GM20000 (cell line): ENCODE measurements at regions not wholly inside any gene's neighbourhood (a gene's known extent, or its start where the extent isn't known, plus 50 kb on each side); places are given as distances from the start of the nearest gene placed in this dataset.

ENCODE experiments used
- DNase-seq: peaks from one replicate; pipeline ENCODE4 v3.0.0; 2012; ENCODE audit warnings: low spot score
- CTCF ChIP-seq: IDR thresholded peaks from 2 replicates; pipeline ENCODE4 v1.5.1; 2012; ENCODE audit warnings: mild to moderate bottlenecking, control low read depth; ENCODE audit errors: extremely low read depth, missing control alignments

DNA sequence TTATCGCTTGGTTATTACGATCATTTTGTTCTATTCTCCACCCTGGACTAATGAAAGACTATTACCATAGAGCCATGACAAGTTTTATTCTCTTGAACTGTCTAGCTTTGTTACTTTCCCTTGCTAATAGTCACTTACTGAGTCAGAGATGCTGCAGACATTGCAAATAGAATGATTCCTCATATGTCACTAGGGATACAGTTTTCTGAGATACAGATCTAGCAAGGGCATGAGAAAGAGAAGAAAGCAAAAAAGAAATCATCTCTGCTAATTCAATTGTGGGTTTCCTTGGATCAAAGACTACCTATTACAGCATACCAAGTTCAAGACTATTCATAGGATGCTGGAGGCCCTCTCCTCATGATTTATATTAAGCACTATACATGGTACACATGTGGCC, 204.3 kb downstream of the MBL2 start:
- TF ChIP-seq CTCF = no peak
- DNase-seq = no peak

GRCh38 chr10:52570490-52570889, 202.1 kb downstream of the MBL2 start:
- no peak for DNase-seq
- no peak for TF ChIP-seq CTCF

GRCh38 chr10:52571018-52571417, 201.6 kb downstream of the MBL2 start:
- no peak for TF ChIP-seq CTCF

DNA sequence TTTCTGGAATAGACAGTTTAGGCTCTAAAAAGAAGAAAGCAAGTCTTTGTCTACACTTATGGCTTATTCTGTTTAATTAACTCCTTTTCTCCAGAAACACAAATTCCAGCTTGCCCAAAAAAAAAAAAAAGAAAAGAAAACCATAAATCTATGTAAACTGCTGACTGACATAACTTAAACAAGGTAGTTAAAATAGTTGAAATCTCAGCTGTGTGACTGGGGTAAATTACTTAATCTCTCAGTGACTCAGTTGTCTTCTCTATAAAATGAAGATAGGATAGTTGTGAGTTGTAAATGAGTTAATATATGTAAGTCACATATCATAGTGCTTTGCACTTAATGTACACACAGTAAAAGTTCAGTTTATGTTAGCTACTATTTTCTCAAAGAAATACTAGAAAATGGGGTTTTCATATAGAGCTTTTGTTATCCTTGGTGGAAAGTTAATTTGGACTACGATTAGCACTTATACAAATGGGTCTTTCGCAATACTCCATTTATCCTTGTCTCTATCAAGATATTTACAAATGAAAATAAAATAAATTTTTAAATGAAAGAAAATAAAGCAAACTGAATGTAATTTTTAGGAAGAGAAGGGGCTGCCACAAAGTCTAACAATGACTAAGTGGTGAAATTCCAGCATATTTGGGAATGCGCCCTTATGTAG, 200.9 kb downstream of the MBL2 start:
- no peak for DNase-seq
- no peak for TF ChIP-seq CTCF

More at GRCh38 chr10:52571018-52571417, 201.6 kb downstream of the MBL2 start:
- DNase-seq = no peak

DNA sequence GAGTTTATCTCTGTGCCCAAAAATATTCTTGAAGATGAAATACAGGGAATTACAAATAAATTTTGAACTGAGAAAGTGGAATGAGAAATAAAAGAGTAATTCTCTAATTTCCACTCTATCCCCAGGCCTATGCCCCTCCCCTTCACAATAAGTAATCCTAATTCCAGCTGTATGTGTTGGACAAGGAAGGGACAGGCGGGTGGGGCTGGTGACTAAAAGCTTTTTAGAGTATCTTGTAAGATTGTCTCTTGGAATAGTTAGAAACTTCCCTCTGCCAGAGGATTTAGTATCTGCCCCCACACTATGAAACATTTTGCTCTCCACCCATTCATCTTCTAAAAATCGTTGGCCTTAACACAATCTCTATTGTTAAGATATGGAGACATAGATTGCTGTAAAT, 199.2 kb downstream of the MBL2 start:
- no peak for DNase-seq
- TF ChIP-seq CTCF = no peak

GRCh38 chr10:52574697-52575096, 197.9 kb downstream of the MBL2 start:
- no peak for DNase-seq
- no peak for TF ChIP-seq CTCF

DNA sequence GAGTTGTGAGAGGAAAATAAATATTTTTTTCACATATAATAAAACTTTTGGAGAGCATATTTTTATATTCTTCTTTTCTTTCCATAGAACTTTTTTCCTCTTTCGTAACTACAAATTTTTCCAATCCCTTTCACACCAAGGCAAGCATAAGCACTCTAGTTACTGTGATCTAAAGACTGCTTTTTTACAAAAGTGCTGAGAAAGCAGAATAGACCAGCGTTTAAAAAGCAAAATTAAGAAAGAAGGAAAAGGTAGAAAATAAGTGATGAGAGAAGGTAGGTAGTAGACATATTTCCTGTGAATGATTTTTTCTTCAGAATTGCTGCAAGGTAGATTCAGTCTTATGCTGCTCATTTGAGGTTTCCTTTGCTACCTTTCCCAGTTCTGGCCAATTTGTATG, 195.5 kb downstream of the MBL2 start:
- no peak for TF ChIP-seq CTCF
- no peak for DNase-seq
